ENCODE measurements at regions not wholly inside any gene's neighbourhood (a gene's known extent, or its start where the extent isn't known, plus 50 kb on each side); places are given as distances from the start of the nearest gene placed in this dataset.
"Not testable (repeated sequence)": the region's sequence is repeated elsewhere in the genome, so short reads cannot be mapped to it uniquely, and the experiment has no call there.

GRCh38 chr9:64370344-64370743, 914.7 kb downstream of the FOXD4L5 start:
- DNase-seq (ENCODE audit: low spot score), result not testable (repeated sequence)

GRCh38 chr9:64369644-64370043, 915.4 kb downstream of the FOXD4L5 start:
- DNase-seq (ENCODE audit: low spot score), result not testable (repeated sequence)

DNA sequence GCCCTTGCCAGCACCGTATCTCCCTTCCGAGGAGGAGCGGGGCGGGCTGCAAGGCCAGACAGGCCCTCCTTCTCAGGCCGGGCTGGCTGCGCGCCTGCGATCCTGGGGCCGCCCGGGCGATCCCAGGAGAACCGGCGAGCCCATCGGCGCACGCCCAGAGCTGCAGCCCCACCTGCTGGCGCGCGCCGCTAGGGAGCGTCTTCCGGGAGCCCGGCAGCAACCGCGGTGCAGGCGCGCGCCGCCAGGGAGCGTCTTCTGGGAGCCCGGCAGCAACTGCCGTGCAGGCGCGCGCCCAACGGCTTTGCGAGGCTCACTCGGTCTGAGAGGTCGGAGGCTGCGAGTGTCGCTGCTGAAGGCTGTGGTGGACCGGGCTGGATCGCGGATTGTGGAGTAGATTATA, 915.9 kb downstream of the FOXD4L5 start:
- DNase-seq (ENCODE audit: low spot score), result not testable (repeated sequence)

DNA sequence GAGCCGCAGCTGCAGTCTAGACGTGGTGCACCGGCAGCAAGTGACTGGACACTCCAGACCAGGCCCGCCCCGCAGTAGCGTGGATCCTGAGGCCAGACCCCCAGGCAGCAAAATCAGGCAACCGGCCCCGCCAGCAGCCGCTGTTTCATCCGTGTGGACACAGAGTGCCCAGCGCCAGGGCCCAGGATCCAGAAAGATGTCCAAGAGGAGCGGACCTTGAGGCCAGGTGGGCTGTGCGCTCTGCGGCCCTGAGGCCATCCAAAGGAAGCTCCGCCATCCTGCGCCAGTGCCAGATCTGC, 916.4 kb downstream of the FOXD4L5 start:
- DNase-seq (ENCODE audit: low spot score), result not testable (repeated sequence)

DNA sequence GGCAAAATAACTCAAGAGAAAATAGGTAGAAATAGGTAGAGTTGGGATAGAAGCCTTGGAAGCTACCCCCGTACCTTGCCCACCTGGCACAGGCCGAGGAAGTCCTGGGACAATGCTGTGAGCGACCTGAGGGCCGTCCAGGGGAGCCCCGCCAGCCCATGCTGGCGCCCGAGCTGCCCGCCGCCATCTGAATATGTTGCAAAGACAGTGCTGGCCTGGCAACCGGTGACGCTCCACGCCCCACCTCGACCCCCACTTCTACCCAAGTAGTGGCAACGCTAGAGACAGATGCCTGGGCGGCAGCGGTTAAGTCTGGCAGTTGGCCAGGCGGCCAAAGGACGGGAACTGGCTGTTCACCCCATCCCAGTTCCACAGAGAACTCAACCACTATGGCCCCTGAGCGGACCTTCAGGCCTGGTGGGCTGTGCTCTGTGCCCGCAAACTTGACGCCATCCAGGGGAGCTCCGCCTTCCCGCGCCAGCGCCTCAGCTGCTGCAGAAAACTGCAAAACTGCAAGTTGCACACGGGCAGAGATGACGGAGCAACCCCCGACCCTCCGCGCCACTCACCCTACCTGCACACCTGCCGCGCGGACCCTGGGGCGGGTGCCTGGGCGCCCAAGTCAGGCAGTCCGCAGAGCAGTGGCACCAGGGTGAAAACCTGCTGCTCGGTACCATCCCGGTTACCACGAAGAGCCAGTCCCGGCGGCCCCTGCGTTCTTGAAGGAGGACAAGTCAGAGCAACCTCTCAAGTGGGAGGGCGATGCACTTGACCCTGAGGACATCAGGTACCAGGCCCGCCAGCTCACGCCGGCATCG, 917.0 kb downstream of the FOXD4L5 start:
- peak; percentile 1 for DNase-seq (ENCODE audit: low spot score)
